Tibial artery (tissue), 4 donors: ENCODE measurements at regions not wholly inside any gene's neighbourhood (a gene's known extent, or its start where the extent isn't known, plus 50 kb on each side); places are given as distances from the start of the nearest gene placed in this dataset.

Experiments
- DNase-seq, 2 donors: peaks; one replicate each; pipeline ENCODE4 v3.0.0-alpha.2; 2019
- H3K27ac ChIP-seq, 2 donors: fragments of 200-600 bp; sonication (generic) in 1 of 2; 1 replicate in 1 of 2; 2 replicates in 1 of 2; pipeline ENCODE4 v1.5.1; 2018 to 2019; ENCODE audit warnings: mild to moderate bottlenecking in 1 of 2
- H3K27me3 ChIP-seq, 2 donors: fragments of 200-600 bp; sonication (generic) in 1 of 2; one replicate each; pipeline versions ENCODE4 v1.5.1 to v1.6.0; 2016 to 2019
- H3K36me3 ChIP-seq, 3 donors: fragments of 200-600 bp; sonication (generic) in 2 of 3; one replicate each; pipeline ENCODE4 v1.5.1; 2016 to 2019; ENCODE audit warnings: mild to moderate bottlenecking in 2 of 3
- H3K4me1 ChIP-seq, 4 donors: fragments of 200-600 bp; sonication (generic) in 2 of 4; 1 replicate in 3 of 4; 2 replicates in 1 of 4; pipeline ENCODE4 v1.5.1; 2016 to 2019
- H3K4me3 ChIP-seq, 2 donors: fragments of 200-600 bp; sonication (generic) in 1 of 2; 1 replicate in 1 of 2; 2 replicates in 1 of 2; pipeline ENCODE4 v1.5.1; 2018 to 2019; ENCODE audit warnings: mild to moderate bottlenecking in 2 of 2
- H3K9me3 ChIP-seq, 3 donors: fragments of 200-600 bp; sonication (generic) in 1 of 3; one replicate each; pipeline ENCODE4 v1.5.1; 2016 to 2019
- CTCF ChIP-seq, 2 experiments: fragments of 200-600 bp in 1 of 2; fragments of 450-650 bp in 1 of 2; IDR thresholded peaks; one replicate each; pipeline ENCODE4 v1.5.1; 2017 to 2019; ENCODE audit warnings: antibody characterized with exemption in 2 of 2, mild to moderate bottlenecking in 1 of 2, moderate library complexity in 1 of 2
- intact Hi-C: fragments of 100-400 bp; cut with DNase I; formaldehyde crosslinking; loops from one replicate; pipeline ENCODE4 v1.15.0; 2023; ENCODE audit warnings: low total_unique reads

GRCh38 chr4:162456106-162456505, 292.3 kb upstream of the FSTL5 start:
- TF ChIP-seq CTCF (IDR thresholded peaks at IDR 0.05): no peak
- H3K27me3 ChIP-seq: no peaks in the 10 kb centered on the region

GRCh38 chr4:162450531-162451035, 286.8 kb upstream of the FSTL5 start:
- Histone ChIP-seq H3K4me3 (no peak overlapping the region), H3K27me3 (no peaks in the 10 kb centered on the region), H3K27ac (no peak overlapping the region), H3K36me3 (no peaks in the 10 kb centered on the region), H3K4me1 (no peaks in the 10 kb centered on the region), H3K9me3 (no peaks in the 10 kb centered on the region)
- no peak for TF ChIP-seq CTCF (IDR thresholded peaks at IDR 0.05)
- DNase-seq: no peak
- intact Hi-C loops: no loop called here

More at GRCh38 chr4:162456106-162456505, 292.3 kb upstream of the FSTL5 start:
- intact Hi-C loops: no loop called here
- Histone ChIP-seq H3K4me1 (no peaks in the 10 kb centered on the region), H3K36me3 (no peaks in the 10 kb centered on the region), H3K4me3 (no peak overlapping the region), H3K9me3 (no peaks in the 10 kb centered on the region), H3K27ac (no peak overlapping the region)
- DNase-seq: no peak

- Histone ChIP-seq H3K27me3 (no peaks in the 10 kb centered on the region), H3K4me3 (no peak overlapping the region), H3K4me1 (no peaks in the 10 kb centered on the region), H3K9me3 (no peaks in the 10 kb centered on the region), H3K27ac (no peak overlapping the region), H3K36me3 (no peaks in the 10 kb centered on the region)
- TF ChIP-seq CTCF (IDR thresholded peaks at IDR 0.05): no peak
- intact Hi-C loops: no loop called here
- DNase-seq: no peak
These were observed 279.7 kb upstream of the FSTL5 start for GRCh38 chr4:162443510-162443909.

- no peak for DNase-seq
- intact Hi-C loops: no loop called here
- Histone ChIP-seq H3K4me1 (no peaks in the 10 kb centered on the region), H3K4me3 (no peak overlapping the region), H3K36me3 (no peaks in the 10 kb centered on the region), H3K27ac (no peak overlapping the region), H3K9me3 (no peaks in the 10 kb centered on the region), H3K27me3 (no peaks in the 10 kb centered on the region)
- no peak for TF ChIP-seq CTCF (IDR thresholded peaks at IDR 0.05)
These were observed 278.3 kb upstream of the FSTL5 start for GRCh38 chr4:162442128-162442527.

GRCh38 chr4:162422312-162422711, 258.5 kb upstream of the FSTL5 start:
- H3K27me3 ChIP-seq: no peaks in the 10 kb centered on the region
- H3K4me1 ChIP-seq: no peaks in the 10 kb centered on the region
- no peak overlapping the region for H3K4me3 ChIP-seq
- no peak overlapping the region for H3K27ac ChIP-seq
- TF ChIP-seq CTCF (IDR thresholded peaks at IDR 0.05): no peak
- no peak for DNase-seq
- intact Hi-C loops: no loop called here
- no peaks in the 10 kb centered on the region for H3K9me3 ChIP-seq
- H3K36me3 ChIP-seq: no peaks in the 10 kb centered on the region

GRCh38 chr4:162410854-162411253, 247.1 kb upstream of the FSTL5 start:
- TF ChIP-seq CTCF (IDR thresholded peaks at IDR 0.05): no peak
- H3K9me3 ChIP-seq: no peaks in the 10 kb centered on the region
- no peaks in the 10 kb centered on the region for H3K36me3 ChIP-seq
- no peaks in the 10 kb centered on the region for H3K4me1 ChIP-seq
- H3K4me3 ChIP-seq: no peak overlapping the region
- no peak for DNase-seq
- no peak overlapping the region for H3K27ac ChIP-seq
- intact Hi-C loops: no loop called here
- no peaks in the 10 kb centered on the region for H3K27me3 ChIP-seq
